ENCODE measurements at regions not wholly inside any gene's neighbourhood (a gene's known extent, or its start where the extent isn't known, plus 50 kb on each side); places are given as distances from the start of the nearest gene placed in this dataset.

DNA sequence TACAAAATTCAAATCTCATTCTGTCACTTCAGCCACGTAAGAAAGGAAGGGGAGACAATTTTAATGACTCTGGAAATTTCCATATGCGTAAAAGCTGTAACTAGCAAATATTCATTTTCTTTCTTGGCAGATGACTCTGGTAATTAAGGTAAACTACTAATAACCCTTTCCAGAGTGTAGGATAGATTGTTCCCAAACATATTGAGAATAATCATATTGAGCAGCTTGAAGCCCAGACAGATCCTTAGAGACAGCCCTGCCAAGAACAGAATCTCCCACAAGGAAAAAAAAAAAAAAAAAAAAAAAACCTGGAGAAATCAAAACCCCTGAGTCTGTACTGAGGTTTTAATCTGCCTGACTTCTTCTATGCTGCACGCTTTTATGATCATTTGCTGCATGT, 163.6 kb upstream of the TMPO start:
- FAIRE-seq (no peak), ATAC-seq (no peak), DNase-seq (ENCODE audit: low read depth, low spot score) (no peak)
- H3K4me2 ChIP-seq (ENCODE audit: control insufficient read depth, insufficient read depth), result peak overlapping the region; percentile 22; the same call in 1 of the 2 replicates
- no peaks in the 10 kb centered on the region for H3K36me3 ChIP-seq (ENCODE audit: control insufficient read depth in 2 of 2, insufficient read depth in 2 of 2, low read length in 1 of 2)
- no peaks in the 10 kb centered on the region for H3K79me2 ChIP-seq (ENCODE audit: control insufficient read depth, insufficient read depth, low read length)
- no peak overlapping the region for H3K4me3 ChIP-seq
- in situ Hi-C loops (cut with MboI), result no loop called here
- BruUV-seq (replicated peaks), result no TSS peak
- RAD21 ChIA-PET (ENCODE audit: unreplicated experiment), result interaction anchor here (0.7 to 2.6 kb wide), 13 partner anchors 9 to 1780 kb away, joined by 3 to 35 read pairs (median 4); no protein-coding TSS in a partner anchor
- TF ChIP-seq TBL1XR1 (IDR thresholded peaks at IDR 0.05; ENCODE audit: low read depth, low read length) (no peak), RAD51 (IDR thresholded peaks at IDR 0.05) (no peak), TCF3 (IDR thresholded peaks at IDR 0.05; ENCODE audit: borderline replicate concordance, insufficient read depth, low read depth, low read length) (no peak), CBX3 (IDR thresholded peaks at IDR 0.05; ENCODE audit: borderline replicate concordance, low read depth) (no peak), NRF1 (conservative IDR thresholded peaks at IDR 0.05; ENCODE audit: low read depth, low read length) (no peak), PML (IDR thresholded peaks at IDR 0.05; ENCODE audit: low read length) (no peak), DPF2 (IDR thresholded peaks at IDR 0.05) (no peak), POLR2A (IDR thresholded peaks at IDR 0.05; ENCODE audit: low read depth, low read length) (no peak), POU2F2 (IDR thresholded peaks at IDR 0.05; ENCODE audit: borderline replicate concordance, low read depth, low read length) (no peak), MTA2 (IDR thresholded peaks at IDR 0.05; ENCODE audit: low read depth) (no peak), HDAC6 (IDR thresholded peaks at IDR 0.05; ENCODE audit: unreplicated experiment) (no peak), LARP7 (IDR thresholded peaks at IDR 0.05) (no peak), SMC3 (IDR thresholded peaks at IDR 0.05; ENCODE audit: borderline replicate concordance, low read length) (no peak), SMAD5 (IDR thresholded peaks at IDR 0.05; ENCODE audit: low read depth) (no peak), ZNF384 (IDR thresholded peaks at IDR 0.05; ENCODE audit: borderline replicate concordance, low read depth, low read length) (no peak)
- TF ChIP-seq, protein P1, sequence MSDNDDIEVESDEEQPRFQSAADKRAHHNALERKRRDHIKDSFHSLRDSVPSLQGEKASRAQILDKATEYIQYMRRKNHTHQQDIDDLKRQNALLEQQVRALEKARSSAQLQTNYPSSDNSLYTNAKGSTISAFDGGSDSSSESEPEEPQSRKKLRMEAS (IDR thresholded peaks at IDR 0.05; ENCODE audit: low read depth, low read length), result no peak
- TF ChIP-seq, protein P2, sequence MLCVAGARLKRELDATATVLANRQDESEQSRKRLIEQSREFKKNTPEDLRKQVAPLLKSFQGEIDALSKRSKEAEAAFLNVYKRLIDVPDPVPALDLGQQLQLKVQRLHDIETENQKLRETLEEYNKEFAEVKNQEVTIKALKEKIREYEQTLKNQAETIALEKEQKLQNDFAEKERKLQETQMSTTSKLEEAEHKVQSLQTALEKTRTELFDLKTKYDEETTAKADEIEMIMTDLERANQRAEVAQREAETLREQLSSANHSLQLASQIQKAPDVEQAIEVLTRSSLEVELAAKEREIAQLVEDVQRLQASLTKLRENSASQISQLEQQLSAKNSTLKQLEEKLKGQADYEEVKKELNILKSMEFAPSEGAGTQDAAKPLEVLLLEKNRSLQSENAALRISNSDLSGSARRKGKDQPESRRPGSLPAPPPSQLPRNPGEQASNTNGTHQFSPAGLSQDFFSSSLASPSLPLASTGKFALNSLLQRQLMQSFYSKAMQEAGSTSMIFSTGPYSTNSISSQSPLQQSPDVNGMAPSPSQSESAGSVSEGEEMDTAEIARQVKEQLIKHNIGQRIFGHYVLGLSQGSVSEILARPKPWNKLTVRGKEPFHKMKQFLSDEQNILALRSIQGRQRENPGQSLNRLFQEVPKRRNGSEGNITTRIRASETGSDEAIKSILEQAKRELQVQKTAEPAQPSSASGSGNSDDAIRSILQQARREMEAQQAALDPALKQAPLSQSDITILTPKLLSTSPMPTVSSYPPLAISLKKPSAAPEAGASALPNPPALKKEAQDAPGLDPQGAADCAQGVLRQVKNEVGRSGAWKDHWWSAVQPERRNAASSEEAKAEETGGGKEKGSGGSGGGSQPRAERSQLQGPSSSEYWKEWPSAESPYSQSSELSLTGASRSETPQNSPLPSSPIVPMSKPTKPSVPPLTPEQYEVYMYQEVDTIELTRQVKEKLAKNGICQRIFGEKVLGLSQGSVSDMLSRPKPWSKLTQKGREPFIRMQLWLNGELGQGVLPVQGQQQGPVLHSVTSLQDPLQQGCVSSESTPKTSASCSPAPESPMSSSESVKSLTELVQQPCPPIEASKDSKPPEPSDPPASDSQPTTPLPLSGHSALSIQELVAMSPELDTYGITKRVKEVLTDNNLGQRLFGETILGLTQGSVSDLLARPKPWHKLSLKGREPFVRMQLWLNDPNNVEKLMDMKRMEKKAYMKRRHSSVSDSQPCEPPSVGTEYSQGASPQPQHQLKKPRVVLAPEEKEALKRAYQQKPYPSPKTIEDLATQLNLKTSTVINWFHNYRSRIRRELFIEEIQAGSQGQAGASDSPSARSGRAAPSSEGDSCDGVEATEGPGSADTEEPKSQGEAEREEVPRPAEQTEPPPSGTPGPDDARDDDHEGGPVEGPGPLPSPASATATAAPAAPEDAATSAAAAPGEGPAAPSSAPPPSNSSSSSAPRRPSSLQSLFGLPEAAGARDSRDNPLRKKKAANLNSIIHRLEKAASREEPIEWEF (IDR thresholded peaks at IDR 0.05; ENCODE audit: insufficient replicate concordance, low read depth, low read length), result no peak
- TF ChIP-seq, protein P3, sequence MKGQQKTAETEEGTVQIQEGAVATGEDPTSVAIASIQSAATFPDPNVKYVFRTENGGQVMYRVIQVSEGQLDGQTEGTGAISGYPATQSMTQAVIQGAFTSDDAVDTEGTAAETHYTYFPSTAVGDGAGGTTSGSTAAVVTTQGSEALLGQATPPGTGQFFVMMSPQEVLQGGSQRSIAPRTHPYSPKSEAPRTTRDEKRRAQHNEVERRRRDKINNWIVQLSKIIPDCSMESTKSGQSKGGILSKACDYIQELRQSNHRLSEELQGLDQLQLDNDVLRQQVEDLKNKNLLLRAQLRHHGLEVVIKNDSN (IDR thresholded peaks at IDR 0.05; ENCODE audit: borderline replicate concordance, extremely low read length, insufficient read depth, low read depth, low read length), result no peak
- CTCF ChIA-PET, result interaction anchor here (0.8 to 2.8 kb wide), 16 partner anchors 9 to 378 kb away, joined by 3 to 18 read pairs (median 4); no protein-coding TSS in a partner anchor
- H2AFZ ChIP-seq (ENCODE audit: control insufficient read depth, low read depth, low read length), result no peak overlapping the region
- intact Hi-C loops (cut with micrococcal nuclease; ENCODE audit: unreplicated experiment), result no loop called here
- H3K4me1 ChIP-seq (ENCODE audit: control insufficient read depth, insufficient read depth, low read length), result peaks cover 4% of the 10 kb centered on the region; the same call in 1 of the 2 replicates
- no peaks in the 10 kb centered on the region for H3K27me3 ChIP-seq (replicated peaks in 1 of 2; ENCODE audit: control insufficient read depth in 2 of 2, insufficient read depth in 2 of 2, low read length in 1 of 2)
- no peaks in the 10 kb centered on the region for H4K20me1 ChIP-seq (ENCODE audit: control insufficient read depth, insufficient read depth)
- no peak overlapping the region for H3K27ac ChIP-seq (ENCODE audit: control insufficient read depth, insufficient read depth)
- POLR2A ChIA-PET, result interaction anchor here (0.6 to 2.6 kb wide), 7 partner anchors 9 to 226 kb away, joined by 3 to 14 read pairs (median 7); no protein-coding TSS in a partner anchor
- SMC1A ChIA-PET (ENCODE audit: uncharacterized antibody, unreplicated experiment), result interaction anchor here (0.6 to 6.8 kb wide), 21 partner anchors 8 to 1774 kb away, joined by 3 to 80 read pairs (median 4); no protein-coding TSS in a partner anchor
- H3K9me3 ChIP-seq (replicated peaks; ENCODE audit: control insufficient read depth, insufficient read depth, low read length), result no peaks in the 10 kb centered on the region
- 2% methylated on average over 3 of the region's 3 CpGs for WGBS (ENCODE audit: insufficient coverage, insufficient replicate concordance, low lambda C conversion rate, missing lambda C conversion rate)
- H3K9ac ChIP-seq (ENCODE audit: control insufficient read depth, insufficient read depth, low read length), result no peak overlapping the region
